Skeletal muscle tissue (tissue), 3 donors: ENCODE measurements at regions not wholly inside any gene's neighbourhood (a gene's known extent, or its start where the extent isn't known, plus 50 kb on each side); places are given as distances from the start of the nearest gene placed in this dataset.

Experiments used
- H3K27ac ChIP-seq: one replicate; pipeline ENCODE4 v1.7.0; 2013; ENCODE audit warnings: mild to moderate bottlenecking, low read depth, low read length, inconsistent platforms
- H3K27me3 ChIP-seq, 3 donors: one replicate each; pipeline ENCODE4 v1.7.0; 2013; ENCODE audit warnings: low read length in 3 of 3; ENCODE audit not compliant: control insufficient read depth in 3 of 3, insufficient read depth in 3 of 3
- H3K36me3 ChIP-seq, 3 donors: one replicate each; pipeline ENCODE4 v1.7.0; 2013; ENCODE audit warnings: low read length in 3 of 3; ENCODE audit not compliant: control insufficient read depth in 3 of 3, insufficient read depth in 3 of 3
- H3K4me1 ChIP-seq, 3 donors: one replicate each; pipeline ENCODE4 v1.7.0; 2013; ENCODE audit warnings: low read length in 3 of 3, mild to moderate bottlenecking in 3 of 3; ENCODE audit not compliant: control insufficient read depth in 3 of 3, insufficient read depth in 3 of 3
- H3K4me3 ChIP-seq, 3 donors: one replicate each; pipeline ENCODE4 v1.7.0; 2013; ENCODE audit warnings: low read length in 3 of 3
- H3K9ac ChIP-seq, 3 donors: one replicate each; pipeline ENCODE4 v1.7.0; 2013; ENCODE audit warnings: low read length in 3 of 3, mild to moderate bottlenecking in 3 of 3, moderate library complexity in 2 of 3, low read depth in 1 of 3
- H3K9me3 ChIP-seq, 3 donors: one replicate each; pipeline ENCODE4 v1.7.0; 2013; ENCODE audit warnings: low read length in 3 of 3; ENCODE audit not compliant: control insufficient read depth in 3 of 3
- donor health status: Osteomylitis.

GRCh38 chr5:15236911-15237508, 263.0 kb upstream of the FBXL7 start:
- no peak overlapping the region for H3K9ac ChIP-seq
- H3K9me3 ChIP-seq: no peaks in the 10 kb centered on the region
- H3K27me3 ChIP-seq: no peaks in the 10 kb centered on the region
- peak overlapping the region in 1 of 3 donors; percentile 27 for H3K4me3 ChIP-seq
- no peak overlapping the region for H3K27ac ChIP-seq
- no peaks in the 10 kb centered on the region for H3K36me3 ChIP-seq
- no peaks in the 10 kb centered on the region for H3K4me1 ChIP-seq

GRCh38 chr5:15234911-15235310, 265.1 kb upstream of the FBXL7 start:
- H3K4me3 ChIP-seq: no peak overlapping the region
- H3K9me3 ChIP-seq: no peaks in the 10 kb centered on the region
- no peaks in the 10 kb centered on the region for H3K4me1 ChIP-seq
- no peak overlapping the region for H3K27ac ChIP-seq
- no peak overlapping the region for H3K9ac ChIP-seq
- no peaks in the 10 kb centered on the region for H3K27me3 ChIP-seq
- H3K36me3 ChIP-seq: no peaks in the 10 kb centered on the region

GRCh38 chr5:15234366-15234765, 265.6 kb upstream of the FBXL7 start:
- Histone ChIP-seq H3K27me3 (no peaks in the 10 kb centered on the region), H3K36me3 (no peaks in the 10 kb centered on the region), H3K9ac (no peak overlapping the region), H3K27ac (no peak overlapping the region), H3K4me1 (no peaks in the 10 kb centered on the region), H3K4me3 (no peak overlapping the region), H3K9me3 (no peaks in the 10 kb centered on the region)

- H3K9me3 ChIP-seq: no peaks in the 10 kb centered on the region
- H3K9ac ChIP-seq: no peak overlapping the region
- no peak overlapping the region for H3K27ac ChIP-seq
- H3K36me3 ChIP-seq: no peaks in the 10 kb centered on the region
- no peaks in the 10 kb centered on the region for H3K4me1 ChIP-seq
- H3K4me3 ChIP-seq: no peak overlapping the region
- H3K27me3 ChIP-seq: no peaks in the 10 kb centered on the region
These were observed 266.4 kb upstream of the FBXL7 start for GRCh38 chr5:15233566-15233965.

- Histone ChIP-seq H3K4me3 (no peak overlapping the region), H3K9me3 (no peaks in the 10 kb centered on the region), H3K27ac (no peak overlapping the region), H3K9ac (no peak overlapping the region), H3K4me1 (no peaks in the 10 kb centered on the region), H3K36me3 (no peaks in the 10 kb centered on the region), H3K27me3 (no peaks in the 10 kb centered on the region)
These were observed 277.8 kb upstream of the FBXL7 start for GRCh38 chr5:15222156-15222555.

- H3K27ac ChIP-seq: no peak overlapping the region
- H3K4me3 ChIP-seq: no peak overlapping the region
- H3K4me1 ChIP-seq: no peaks in the 10 kb centered on the region
- no peaks in the 10 kb centered on the region for H3K9me3 ChIP-seq
- no peaks in the 10 kb centered on the region for H3K27me3 ChIP-seq
- no peaks in the 10 kb centered on the region for H3K36me3 ChIP-seq
- no peak overlapping the region for H3K9ac ChIP-seq
These were observed 279.3 kb upstream of the FBXL7 start for GRCh38 chr5:15220642-15221173.

- H3K36me3 ChIP-seq: no peaks in the 10 kb centered on the region
- no peaks in the 10 kb centered on the region for H3K27me3 ChIP-seq
- no peak overlapping the region for H3K27ac ChIP-seq
- H3K4me1 ChIP-seq: no peaks in the 10 kb centered on the region
- no peak overlapping the region for H3K4me3 ChIP-seq
- H3K9me3 ChIP-seq: peaks cover 0 to 2% (median 0%) of the 10 kb centered on the region in 3 donors
- no peak overlapping the region for H3K9ac ChIP-seq
These were observed 284.9 kb upstream of the FBXL7 start for GRCh38 chr5:15215056-15215455.

- Histone ChIP-seq H3K27ac (no peak overlapping the region), H3K4me1 (no peaks in the 10 kb centered on the region), H3K27me3 (no peaks in the 10 kb centered on the region), H3K4me3 (no peak overlapping the region), H3K36me3 (no peaks in the 10 kb centered on the region), H3K9me3 (peaks cover 0 to 2% (median 0%) of the 10 kb centered on the region in 3 donors), H3K9ac (no peak overlapping the region)
These were observed 286.0 kb upstream of the FBXL7 start for GRCh38 chr5:15214010-15214409.

- no peak overlapping the region for H3K4me3 ChIP-seq
- H3K9me3 ChIP-seq: peaks cover 0 to 1% (median 0%) of the 10 kb centered on the region in 3 donors
- no peaks in the 10 kb centered on the region for H3K4me1 ChIP-seq
- H3K27ac ChIP-seq: no peak overlapping the region
- no peak overlapping the region for H3K9ac ChIP-seq
- no peaks in the 10 kb centered on the region for H3K27me3 ChIP-seq
- H3K36me3 ChIP-seq: no peaks in the 10 kb centered on the region
These were observed 290.8 kb upstream of the FBXL7 start for GRCh38 chr5:15209053-15209762.

GRCh38 chr5:15206133-15206532, 293.8 kb upstream of the FBXL7 start:
- Histone ChIP-seq H3K4me3 (no peak overlapping the region), H3K4me1 (no peaks in the 10 kb centered on the region), H3K27ac (no peak overlapping the region), H3K36me3 (no peaks in the 10 kb centered on the region), H3K9ac (no peak overlapping the region), H3K9me3 (no peaks in the 10 kb centered on the region), H3K27me3 (no peaks in the 10 kb centered on the region)
